HG03097 (cell line): ENCODE measurements at regions not wholly inside any gene's neighbourhood (a gene's known extent, or its start where the extent isn't known, plus 50 kb on each side); places are given as distances from the start of the nearest gene placed in this dataset.
"Not testable (repeated sequence)": the region's sequence is repeated elsewhere in the genome, so short reads cannot be mapped to it uniquely, and the experiment has no call there.

ENCODE experiments used
- ATAC-seq: cut with Tn5 transposase; IDR thresholded peaks from one replicate; pipeline ENCODE4 v1.9.1; 2021; ENCODE audit not compliant: unreplicated experiment, low FRiP score

GRCh38 chr12:27133022-27133590 is 50.7 kb upstream of the C12orf71 start:
- no peak for ATAC-seq

GRCh38 chr12:27140478-27140969 is 58.1 kb upstream of the C12orf71 start:
- ATAC-seq: no peak

GRCh38 chr12:27142101-27142721 is 59.8 kb upstream of the C12orf71 start:
- ATAC-seq: no peak

GRCh38 chr12:27143256-27144069 is 61.1 kb upstream of the C12orf71 start:
- no peak for ATAC-seq

GRCh38 chr12:27145725-27146124 is 63.3 kb upstream of the C12orf71 start:
- peak; percentile 53 for ATAC-seq

GRCh38 chr12:27148373-27148772 is 66.0 kb upstream of the C12orf71 start:
- ATAC-seq: no peak

- ATAC-seq: no peak
Observed at GRCh38 chr12:27148791-27149190, 66.4 kb upstream of the C12orf71 start.

GRCh38 chr12:27151479-27151878 is 69.1 kb upstream of the C12orf71 start:
- ATAC-seq: no peak

GRCh38 chr12:27158297-27158696 is 75.9 kb upstream of the C12orf71 start:
- no peak for ATAC-seq

GRCh38 chr12:27161458-27162228 is 79.3 kb upstream of the C12orf71 start:
- ATAC-seq: no peak

GRCh38 chr12:27162229-27162537 is 79.8 kb upstream of the C12orf71 start:
- ATAC-seq: no peak

GRCh38 chr12:27163048-27163715 is 80.8 kb upstream of the C12orf71 start:
- ATAC-seq: no peak

GRCh38 chr12:27163894-27164293 is 80.2 kb upstream of the STK38L start:
- no peak for ATAC-seq

GRCh38 chr12:27164330-27165040 is 79.6 kb upstream of the STK38L start:
- ATAC-seq: no peak

GRCh38 chr12:27165958-27166357 is 78.1 kb upstream of the STK38L start:
- ATAC-seq: not testable (repeated sequence)

- not testable (repeated sequence) for ATAC-seq
Observed at GRCh38 chr12:27171494-27171893, 72.6 kb upstream of the STK38L start.

GRCh38 chr12:27176765-27177164 is 67.3 kb upstream of the STK38L start:
- ATAC-seq: no peak

- no peak for ATAC-seq
Observed at GRCh38 chr12:27177706-27178105, 66.4 kb upstream of the STK38L start.

- no peak for ATAC-seq
Observed at GRCh38 chr12:27178255-27178654, 65.8 kb upstream of the STK38L start.
